PC-3 (cell line): ENCODE measurements at regions not wholly inside any gene's neighbourhood (a gene's known extent, or its start where the extent isn't known, plus 50 kb on each side); places are given as distances from the start of the nearest gene placed in this dataset.

Experiments
- CTCF ChIP-seq: fragments of 300-600 bp; sonication (generic); conservative IDR thresholded peaks from 2 replicates; pipeline ENCODE4 v1.5.1; 2017; ENCODE audit warnings: antibody characterized with exemption, low read depth, mild to moderate bottlenecking, low read length
- EZH2phosphoT487 ChIP-seq: fragments of 300-600 bp; sonication (generic); IDR thresholded peaks from 2 replicates; pipeline ENCODE4 v1.6.1; 2018; ENCODE audit warnings: mild to moderate bottlenecking, antibody characterized with exemption, low read length, borderline replicate concordance

GRCh38 chr2:60312618-60313017 lies 240.8 kb downstream of the BCL11A start:
- TF ChIP-seq EZH2phosphoT487 (no peak), CTCF (no peak)
